Caco-2 (cell line): ENCODE measurements at regions not wholly inside any gene's neighbourhood (a gene's known extent, or its start where the extent isn't known, plus 50 kb on each side); places are given as distances from the start of the nearest gene placed in this dataset.

ENCODE experiments used
- BruUV-seq: library from RNA; stranded (reverse); fragments of 400-500 nt; replicated peaks from 2 replicates; lab custom pipeline; 2021; lab: Mats Ljungman, UMichigan
- CTCF ChIA-PET: fragments of 300-600 bp; sonication (Branson Sonifier 250); formaldehyde crosslinking; loops from one replicate; lab custom pipeline; 2022; ENCODE audit warnings: antibody characterized with exemption; lab: Charles Lee
- POLR2A ChIA-PET: fragments of 300-600 bp; sonication (Branson Sonifier 250); formaldehyde crosslinking; loops from one replicate; lab custom pipeline; 2022; ENCODE audit warnings: antibody characterized with exemption; lab: Charles Lee
- DNase-seq, 2 experiments: peaks; one replicate each; pipeline versions ENCODE4 v3.0.0 to v3.0.0-alpha.2; 2020 to 2022
- H3K27me3 ChIP-seq: replicated peaks from 2 replicates; pipeline ENCODE4 v1.6.0; 2011; ENCODE audit warnings: low read length; ENCODE audit not compliant: control insufficient read depth, insufficient read depth
- H3K36me3 ChIP-seq: 2 replicates; pipeline ENCODE4 v1.5.1; 2011; ENCODE audit warnings: low read length; ENCODE audit not compliant: control insufficient read depth, insufficient read depth
- H3K4me1 ChIP-seq: fragments of 250-450 bp; sonication (Bioruptor Pico); 2 replicates; pipeline ENCODE4 v1.5.1; 2020; ENCODE audit warnings: mild to moderate bottlenecking
- H3K4me3 ChIP-seq: 2 replicates; pipeline ENCODE4 v1.5.1; 2011; ENCODE audit warnings: low read depth, mild to moderate bottlenecking, control low read depth, low read length
- H3K9me3 ChIP-seq: fragments of 250-450 bp; sonication (Bioruptor Pico); 2 replicates; pipeline ENCODE4 v1.5.1; 2020; ENCODE audit warnings: mild to moderate bottlenecking, moderate library complexity
- H3K27ac Mint-ChIP-seq: one replicate; pipeline ENCODE4 v1.8.0; 2022; ENCODE audit warnings: mixed read lengths; ENCODE audit not compliant: unreplicated experiment
- H3K27me3 Mint-ChIP-seq: one replicate; pipeline ENCODE4 v1.8.0; 2022; ENCODE audit warnings: mixed read lengths; ENCODE audit not compliant: insufficient read depth, unreplicated experiment
- H3K36me3 Mint-ChIP-seq: one replicate; pipeline ENCODE4 v1.8.0; 2022; ENCODE audit warnings: mild to moderate bottlenecking, mixed read lengths; ENCODE audit not compliant: insufficient read depth, unreplicated experiment
- H3K4me1 Mint-ChIP-seq: one replicate; pipeline ENCODE4 v1.8.0; 2022; ENCODE audit warnings: low read depth, mixed read lengths; ENCODE audit not compliant: unreplicated experiment
- H3K4me3 Mint-ChIP-seq: one replicate; pipeline ENCODE4 v1.8.0; 2022; ENCODE audit warnings: mild to moderate bottlenecking, moderate library complexity, mixed read lengths; ENCODE audit not compliant: unreplicated experiment
- H3K9me3 Mint-ChIP-seq: one replicate; pipeline ENCODE4 v1.8.0; 2022; ENCODE audit warnings: mixed read lengths; ENCODE audit not compliant: unreplicated experiment
- intact Hi-C: fragments of 100-400 bp; cut with micrococcal nuclease; formaldehyde crosslinking; loops from one replicate; pipeline ENCODE4 v1.10.0; 2022; ENCODE audit not compliant: unreplicated experiment
- TF ChIP-seq, protein P1 (sequence below), 2 experiments: fragments of 200-600 bp in 1 of 2; IDR thresholded peaks; 1 replicate in 1 of 2; 2 replicates in 1 of 2; pipeline versions ENCODE4 v1.5.1 to v1.8.0; 2011 to 2022; ENCODE audit warnings: antibody characterized with exemption in 1 of 2, control low read depth in 1 of 2, inconsistent platforms in 1 of 2, low read depth in 1 of 2, low read length in 1 of 2, mild to moderate bottlenecking in 1 of 2, moderate library complexity in 1 of 2; ENCODE audit not compliant: insufficient read depth in 1 of 2, severe bottlenecking in 1 of 2, unreplicated experiment in 1 of 2

DNA sequence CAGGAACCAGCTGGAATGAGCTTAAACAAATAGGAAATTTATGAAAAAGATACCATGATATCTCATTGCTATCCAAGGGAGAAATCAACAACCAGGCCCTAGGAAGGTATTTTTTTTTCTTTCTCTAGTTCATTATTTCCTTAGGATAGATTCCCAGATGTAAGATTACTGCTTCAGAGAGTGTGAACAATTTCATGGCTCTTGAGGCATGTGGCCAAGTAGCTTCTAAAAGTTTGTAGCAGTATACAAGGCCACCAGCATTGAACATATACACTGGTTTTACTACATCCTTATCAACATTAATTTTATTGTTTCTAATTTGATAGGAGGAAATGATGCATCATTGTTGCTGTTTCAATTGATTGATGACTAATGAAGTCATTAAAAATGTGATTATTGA lies 201.2 kb downstream of the SREK1 start:
- H3K9me3 Mint-ChIP-seq: no peaks in the 10 kb centered on the region
- H3K4me3 Mint-ChIP-seq: no peak overlapping the region
- no peaks in the 10 kb centered on the region for H3K36me3 Mint-ChIP-seq
- intact Hi-C loops: no loop called here
- H3K4me3 ChIP-seq: no peak overlapping the region
- no peaks in the 10 kb centered on the region for H3K36me3 ChIP-seq
- BruUV-seq: no TSS peak
- DNase-seq: no peak
- ChIA-PET POLR2A (no interaction called here), CTCF (no interaction called here)
- no peaks in the 10 kb centered on the region for H3K4me1 ChIP-seq
- no peaks in the 10 kb centered on the region for H3K9me3 ChIP-seq
- no peak overlapping the region for H3K27ac Mint-ChIP-seq
- no peaks in the 10 kb centered on the region for H3K27me3 ChIP-seq
- TF ChIP-seq, protein P1, sequence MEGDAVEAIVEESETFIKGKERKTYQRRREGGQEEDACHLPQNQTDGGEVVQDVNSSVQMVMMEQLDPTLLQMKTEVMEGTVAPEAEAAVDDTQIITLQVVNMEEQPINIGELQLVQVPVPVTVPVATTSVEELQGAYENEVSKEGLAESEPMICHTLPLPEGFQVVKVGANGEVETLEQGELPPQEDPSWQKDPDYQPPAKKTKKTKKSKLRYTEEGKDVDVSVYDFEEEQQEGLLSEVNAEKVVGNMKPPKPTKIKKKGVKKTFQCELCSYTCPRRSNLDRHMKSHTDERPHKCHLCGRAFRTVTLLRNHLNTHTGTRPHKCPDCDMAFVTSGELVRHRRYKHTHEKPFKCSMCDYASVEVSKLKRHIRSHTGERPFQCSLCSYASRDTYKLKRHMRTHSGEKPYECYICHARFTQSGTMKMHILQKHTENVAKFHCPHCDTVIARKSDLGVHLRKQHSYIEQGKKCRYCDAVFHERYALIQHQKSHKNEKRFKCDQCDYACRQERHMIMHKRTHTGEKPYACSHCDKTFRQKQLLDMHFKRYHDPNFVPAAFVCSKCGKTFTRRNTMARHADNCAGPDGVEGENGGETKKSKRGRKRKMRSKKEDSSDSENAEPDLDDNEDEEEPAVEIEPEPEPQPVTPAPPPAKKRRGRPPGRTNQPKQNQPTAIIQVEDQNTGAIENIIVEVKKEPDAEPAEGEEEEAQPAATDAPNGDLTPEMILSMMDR (IDR thresholded peaks at IDR 0.05; ENCODE audit: insufficient read depth in 1 of 2, low read depth in 1 of 2, low read length in 1 of 2, severe bottlenecking in 1 of 2, unreplicated experiment in 1 of 2): no peak
- H3K27me3 Mint-ChIP-seq: peaks cover 21% of the 10 kb centered on the region
- no peaks in the 10 kb centered on the region for H3K4me1 Mint-ChIP-seq

DNA sequence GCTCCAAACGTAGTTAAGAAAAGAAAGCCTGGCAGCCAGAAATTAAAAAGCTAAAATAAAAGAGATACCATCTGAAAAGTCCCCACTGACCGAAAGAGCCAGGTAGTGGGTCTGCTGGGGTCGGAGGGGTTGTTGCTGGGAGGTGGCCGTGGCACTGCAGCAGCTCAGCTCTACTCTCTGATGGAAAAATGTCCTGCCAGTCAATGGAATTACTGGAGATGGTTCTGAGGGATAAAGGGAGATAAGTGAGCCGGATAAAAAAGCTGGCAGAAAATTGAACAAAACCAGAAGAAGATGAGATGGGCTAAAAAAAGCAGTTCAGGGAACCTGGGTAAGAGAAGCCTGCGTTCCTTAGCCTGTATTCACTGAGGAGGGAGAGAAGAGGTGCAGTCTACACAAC lies 202.8 kb downstream of the SREK1 start:
- Mint-ChIP-seq H3K27me3 (peaks cover 24% of the 10 kb centered on the region), H3K4me3 (no peak overlapping the region), H3K36me3 (no peaks in the 10 kb centered on the region), H3K27ac (no peak overlapping the region), H3K4me1 (no peaks in the 10 kb centered on the region), H3K9me3 (no peaks in the 10 kb centered on the region)
- CTCF ChIA-PET: no interaction called here
- POLR2A ChIA-PET: no interaction called here
- TF ChIP-seq, protein P1 (IDR thresholded peaks at IDR 0.05; ENCODE audit: insufficient read depth in 1 of 2, low read depth in 1 of 2, low read length in 1 of 2, severe bottlenecking in 1 of 2, unreplicated experiment in 1 of 2): no peak
- Histone ChIP-seq H3K4me3 (no peak overlapping the region), H3K27me3 (no peaks in the 10 kb centered on the region), H3K9me3 (no peaks in the 10 kb centered on the region), H3K36me3 (no peaks in the 10 kb centered on the region), H3K4me1 (no peaks in the 10 kb centered on the region)
- intact Hi-C loops: no loop called here
- no TSS peak for BruUV-seq
- DNase-seq: no peak

DNA sequence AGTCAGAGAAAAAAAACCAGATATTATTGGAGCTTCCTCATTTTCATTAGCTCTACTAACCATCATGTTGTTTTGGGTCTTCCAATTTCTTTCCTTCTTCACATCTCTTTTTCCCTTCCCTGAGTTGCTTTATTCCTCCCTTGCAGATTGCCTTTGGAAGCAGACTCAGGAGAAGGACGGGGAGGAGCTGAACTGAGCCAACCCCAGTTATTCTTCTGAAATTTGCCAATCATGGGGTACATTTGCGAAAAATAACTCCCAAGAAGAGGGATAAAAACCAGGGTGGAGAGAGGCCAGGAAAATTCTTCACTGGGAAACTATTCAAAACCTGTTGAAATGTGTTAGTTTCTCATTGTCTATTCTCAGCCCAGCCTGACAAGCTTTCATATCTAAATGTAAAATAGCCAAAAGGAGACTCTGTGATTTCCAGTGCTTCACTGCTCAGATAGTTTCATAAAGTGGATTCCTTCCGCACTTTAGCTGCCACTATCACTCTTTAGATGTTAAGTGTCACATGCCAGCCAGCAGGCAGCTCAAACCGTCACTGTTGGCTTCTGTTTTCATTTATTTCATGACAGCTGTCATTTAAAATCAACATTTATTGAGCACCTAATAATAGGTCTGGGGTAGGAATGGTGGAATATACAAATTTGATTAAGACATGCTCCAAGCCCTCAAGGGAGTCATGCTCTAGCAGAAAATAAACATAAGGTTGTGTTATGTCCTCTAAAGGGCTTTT lies 204.5 kb downstream of the SREK1 start:
- H3K27me3 Mint-ChIP-seq: peaks cover 31% of the 10 kb centered on the region
- intact Hi-C loops: no loop called here
- no peak for DNase-seq
- Histone ChIP-seq H3K27me3 (no peaks in the 10 kb centered on the region), H3K4me3 (no peak overlapping the region), H3K4me1 (no peaks in the 10 kb centered on the region), H3K36me3 (no peaks in the 10 kb centered on the region), H3K9me3 (no peaks in the 10 kb centered on the region)
- ChIA-PET CTCF (no interaction called here), POLR2A (no interaction called here)
- H3K27ac Mint-ChIP-seq: no peak overlapping the region
- no peaks in the 10 kb centered on the region for H3K36me3 Mint-ChIP-seq
- H3K9me3 Mint-ChIP-seq: no peaks in the 10 kb centered on the region
- no peak overlapping the region for H3K4me3 Mint-ChIP-seq
- TF ChIP-seq, protein P1 (IDR thresholded peaks at IDR 0.05; ENCODE audit: insufficient read depth in 1 of 2, low read depth in 1 of 2, low read length in 1 of 2, severe bottlenecking in 1 of 2, unreplicated experiment in 1 of 2): no peak
- BruUV-seq: no TSS peak
- H3K4me1 Mint-ChIP-seq: no peaks in the 10 kb centered on the region
